GM19395 (cell line): ENCODE measurements at regions not wholly inside any gene's neighbourhood (a gene's known extent, or its start where the extent isn't known, plus 50 kb on each side); places are given as distances from the start of the nearest gene placed in this dataset.

ENCODE experiments used
- ATAC-seq: cut with Tn5 transposase; IDR thresholded peaks from one replicate; pipeline ENCODE4 v1.9.1; 2021; ENCODE audit warnings: mild to moderate bottlenecking, moderate library complexity; ENCODE audit not compliant: unreplicated experiment

DNA sequence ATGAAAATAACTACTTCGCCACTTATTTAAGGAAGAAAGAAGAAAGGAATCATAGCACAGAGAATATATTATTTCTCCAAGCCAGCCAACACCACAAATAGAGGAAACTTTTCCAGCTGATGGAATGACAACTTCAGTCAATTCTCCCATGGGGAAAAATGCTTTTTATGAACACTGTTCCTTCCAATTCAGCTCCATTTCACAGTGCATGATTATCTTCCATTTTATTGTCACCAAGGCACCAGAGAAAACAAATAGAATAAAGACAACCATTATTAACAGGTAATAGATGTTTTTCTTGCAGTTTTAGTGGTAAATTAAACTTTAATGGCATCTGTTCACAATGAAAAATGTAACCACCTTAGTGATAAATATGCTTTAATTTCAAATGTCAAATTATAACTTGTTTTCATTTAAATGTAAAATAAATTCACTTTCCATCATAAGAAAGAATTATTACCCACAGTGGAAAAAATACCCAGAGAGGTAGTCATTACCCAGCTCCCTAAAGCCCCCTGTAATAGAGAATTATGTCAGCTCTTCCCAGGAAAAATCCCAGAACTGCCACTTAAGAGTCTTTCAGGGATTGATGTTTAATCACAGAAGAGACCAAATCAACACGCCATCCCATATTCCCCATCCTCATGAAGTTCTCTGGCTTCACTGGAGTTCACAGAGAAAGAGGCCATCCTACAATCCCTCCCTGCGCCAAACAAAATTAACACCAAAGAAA lies 828.3 kb upstream of the TMEM132C start:
- no peak for ATAC-seq

DNA sequence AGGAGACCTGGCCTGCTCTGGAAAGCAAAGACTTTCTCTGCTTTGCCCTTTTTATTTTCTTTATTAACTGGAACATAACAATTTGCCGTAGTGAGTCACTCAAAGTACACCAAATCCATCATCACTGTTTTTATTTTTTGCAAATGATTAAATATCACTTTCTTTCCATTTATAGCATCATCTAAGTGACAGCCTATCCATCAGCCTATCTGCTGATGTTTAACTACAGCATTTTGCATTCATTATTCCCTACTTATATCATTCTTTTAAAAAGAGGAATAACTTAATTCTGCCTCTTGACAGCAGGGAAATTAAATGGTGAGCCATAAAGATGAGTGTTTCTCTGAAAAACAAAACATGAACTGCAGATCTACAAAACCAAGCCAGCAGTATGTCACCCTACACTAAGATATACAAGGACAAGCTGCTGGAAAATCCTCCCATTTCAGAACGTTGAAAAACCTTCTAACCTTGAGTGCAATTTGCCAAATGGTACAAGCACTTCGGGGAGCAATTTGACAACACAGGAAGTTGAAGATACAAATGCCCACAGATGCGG lies 821.3 kb upstream of the TMEM132C start:
- ATAC-seq = no peak

DNA sequence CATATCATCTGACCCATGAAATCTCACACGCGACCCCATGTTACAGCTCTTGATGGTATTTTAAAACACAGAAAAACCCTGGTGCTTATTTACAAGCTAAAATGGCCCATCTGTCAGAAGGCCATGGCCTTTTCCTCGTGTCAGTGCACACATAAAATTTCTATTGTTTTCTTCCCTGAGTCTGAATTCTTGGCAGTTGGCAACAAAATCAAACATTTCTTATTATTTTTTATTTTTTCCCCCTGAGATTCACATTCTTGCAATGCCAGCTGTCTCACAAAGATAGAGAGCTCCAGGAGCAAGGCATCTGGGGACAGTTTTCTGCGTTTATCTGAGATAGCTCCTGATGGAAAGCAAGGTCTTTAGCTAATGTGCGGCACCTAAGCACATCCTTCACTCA lies 818.1 kb upstream of the TMEM132C start:
- no peak for ATAC-seq

DNA sequence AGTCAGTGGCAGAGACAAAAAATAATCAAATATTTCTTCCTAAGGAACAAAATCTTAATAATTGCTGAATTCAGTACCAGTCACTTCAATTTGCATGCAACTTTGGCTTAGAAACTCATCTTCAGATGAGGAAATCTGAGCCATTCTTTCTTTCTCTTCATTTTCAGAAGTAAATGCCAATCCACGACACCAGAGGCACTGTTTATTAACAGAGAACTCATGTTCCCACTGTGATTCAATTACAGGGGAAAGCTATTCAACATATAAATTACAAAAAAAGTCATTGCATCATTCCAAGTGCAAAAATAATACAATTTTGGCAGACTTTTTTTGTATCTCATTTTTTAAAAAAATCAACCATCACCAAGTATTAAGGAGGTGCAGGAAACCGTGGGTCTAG lies 816.1 kb upstream of the TMEM132C start:
- ATAC-seq = no peak

DNA sequence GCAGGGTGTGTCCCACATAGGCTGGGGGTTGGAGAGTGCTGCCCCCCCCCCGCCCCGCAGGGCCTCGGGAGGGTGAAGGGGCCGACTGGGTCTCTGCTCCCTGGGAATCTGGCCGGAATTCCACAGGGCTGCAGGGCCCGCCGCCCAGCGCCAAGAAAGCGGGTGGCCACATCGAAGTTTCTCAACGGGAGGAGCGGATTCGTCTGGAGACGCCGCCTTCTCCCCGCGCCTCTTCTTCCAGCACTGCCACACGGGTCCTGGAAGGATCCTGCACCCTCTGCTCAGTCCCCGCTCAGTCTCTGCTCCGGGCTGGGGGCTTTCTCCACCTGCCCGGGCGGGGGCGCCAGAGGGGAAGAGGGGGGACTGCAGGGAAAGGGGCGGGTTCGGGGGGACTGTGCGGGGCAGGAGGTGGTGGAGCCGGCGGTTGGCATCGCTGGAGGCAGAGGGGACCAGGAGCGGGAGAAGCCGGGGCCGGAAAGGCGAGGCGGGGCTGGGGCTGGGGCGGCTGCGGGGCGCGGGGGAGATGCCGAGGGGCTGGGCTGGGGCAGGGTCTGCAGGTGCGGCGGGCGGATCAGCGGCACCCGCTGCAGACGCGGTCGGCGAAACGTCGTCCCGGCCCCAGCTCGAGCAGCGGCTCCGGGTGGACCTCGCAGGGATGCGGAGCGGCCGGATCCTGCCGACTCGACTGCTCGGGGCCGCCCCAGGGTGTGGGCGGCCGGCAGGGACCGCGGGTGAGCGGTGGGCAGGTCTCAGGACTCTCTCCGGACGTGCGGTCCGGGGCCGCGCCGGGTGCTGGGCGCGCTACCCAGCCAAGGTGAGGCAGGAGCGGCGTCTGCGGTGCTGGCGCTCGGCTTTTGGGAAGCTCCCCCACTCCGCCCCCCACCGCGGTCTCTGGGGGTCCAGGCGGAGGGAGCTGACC lies 811.4 kb upstream of the TMEM132C start:
- no peak for ATAC-seq

DNA sequence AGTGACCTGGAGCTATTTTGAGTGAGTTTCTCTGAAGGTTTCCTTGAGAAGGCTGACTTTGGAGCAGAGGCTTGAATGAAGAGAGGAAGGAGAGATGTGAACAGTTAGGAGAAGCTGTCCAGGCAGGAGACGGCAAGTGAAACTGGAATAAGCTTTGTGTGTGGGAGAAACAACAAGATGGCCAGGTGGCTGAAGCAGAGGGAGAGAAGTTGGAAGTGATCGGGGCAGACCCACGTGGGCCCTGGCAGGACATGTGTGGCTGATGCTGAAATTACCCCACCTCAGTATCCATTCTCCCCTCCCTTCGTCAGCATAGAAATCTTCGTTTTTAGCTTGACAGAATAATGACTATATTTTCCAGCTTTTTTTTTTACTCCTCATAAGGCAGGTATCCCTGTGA lies 809.2 kb upstream of the TMEM132C start:
- ATAC-seq = no peak

DNA sequence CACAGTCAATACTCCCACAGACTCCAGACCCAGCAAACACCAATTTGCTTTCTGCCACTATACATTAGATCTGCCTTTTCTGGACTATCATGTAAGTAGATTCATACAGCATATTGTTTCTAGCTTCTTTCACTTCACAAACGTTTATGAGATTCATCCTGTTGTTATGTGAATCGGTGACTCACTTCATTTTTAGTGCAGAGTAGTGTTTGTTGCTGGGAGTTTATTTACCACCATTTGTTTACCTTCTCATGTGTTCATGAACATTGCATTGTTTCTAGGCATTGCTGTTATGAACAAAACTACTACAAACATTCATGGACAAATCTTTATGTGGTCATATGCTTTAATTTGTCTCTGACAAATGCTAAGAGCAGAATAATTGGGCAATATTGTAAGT lies 807.8 kb upstream of the TMEM132C start:
- ATAC-seq = no peak

DNA sequence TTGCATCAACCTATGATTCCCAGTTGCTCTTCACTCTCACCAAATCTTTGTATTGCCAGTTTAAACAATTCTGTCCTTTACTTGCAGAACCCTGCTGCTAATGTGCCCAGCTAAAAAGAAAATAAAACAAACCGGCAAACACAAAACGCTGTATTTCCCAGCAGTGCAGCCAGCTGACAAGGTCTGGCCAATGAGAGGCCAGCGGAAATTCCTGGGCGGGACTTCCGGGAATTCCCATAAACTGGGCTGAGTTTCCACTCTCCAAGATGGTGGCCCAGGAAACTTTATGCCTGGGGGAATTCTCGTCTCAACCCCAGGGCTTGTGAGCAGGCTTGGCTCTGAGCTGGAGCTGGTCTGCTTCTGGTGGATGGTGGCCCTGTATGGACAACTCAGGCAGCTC lies 807.3 kb upstream of the TMEM132C start:
- ATAC-seq = no peak

DNA sequence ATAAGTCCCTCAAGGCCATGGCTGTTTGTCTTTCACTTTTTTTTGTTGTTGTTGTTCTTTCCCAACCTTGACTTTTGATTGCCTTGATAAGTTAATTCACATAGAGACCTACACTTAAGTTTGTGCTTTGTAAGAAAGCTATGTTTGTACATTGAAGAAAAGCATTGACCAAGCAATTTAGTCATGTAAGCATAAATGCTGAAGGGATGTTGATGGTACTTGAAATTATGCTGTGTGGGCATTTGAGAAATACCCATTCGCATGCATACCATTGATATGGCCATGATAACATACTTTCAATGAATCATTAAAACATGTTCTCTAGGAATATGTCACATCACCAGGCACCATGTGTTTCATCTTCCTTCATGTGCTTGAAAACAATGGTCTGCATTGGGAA lies 803.7 kb upstream of the TMEM132C start:
- no peak for ATAC-seq

DNA sequence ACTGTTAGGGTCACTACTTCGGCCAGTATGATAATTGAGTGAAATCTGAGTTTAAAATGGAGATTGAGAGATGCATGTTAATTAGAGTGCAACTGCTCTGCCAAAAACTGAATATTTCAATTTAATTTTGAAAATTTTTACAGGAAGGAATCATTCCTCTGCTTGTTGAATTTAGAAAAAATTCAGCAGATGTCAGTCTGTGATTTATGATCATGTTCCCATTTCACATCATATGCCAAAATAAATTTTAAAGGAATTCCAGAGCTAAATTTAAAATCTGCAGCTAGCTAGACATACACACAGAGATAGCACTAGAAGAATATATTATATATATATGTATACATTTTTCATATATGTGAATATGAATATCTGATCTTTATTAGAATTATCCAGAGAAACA lies 797.6 kb upstream of the TMEM132C start:
- ATAC-seq = no peak

DNA sequence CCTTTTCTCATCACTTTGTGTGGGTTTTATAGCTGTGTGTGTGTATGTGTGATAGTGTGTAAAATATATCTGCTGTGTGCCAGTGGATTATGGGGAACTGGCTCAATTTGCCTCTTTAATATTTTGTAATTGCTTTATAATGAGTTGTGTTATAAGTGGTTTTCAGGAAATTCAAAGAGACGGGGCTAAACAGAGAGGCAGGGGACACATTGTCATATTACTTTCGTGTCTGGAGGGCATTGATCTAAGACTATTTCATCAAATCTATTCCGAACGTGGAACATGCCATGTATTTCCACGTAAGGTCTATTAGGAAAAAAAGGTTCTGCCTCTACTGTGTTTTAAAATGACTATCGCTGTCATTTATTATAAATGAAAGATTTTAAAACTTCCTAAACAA lies 793.2 kb upstream of the TMEM132C start:
- ATAC-seq = no peak

DNA sequence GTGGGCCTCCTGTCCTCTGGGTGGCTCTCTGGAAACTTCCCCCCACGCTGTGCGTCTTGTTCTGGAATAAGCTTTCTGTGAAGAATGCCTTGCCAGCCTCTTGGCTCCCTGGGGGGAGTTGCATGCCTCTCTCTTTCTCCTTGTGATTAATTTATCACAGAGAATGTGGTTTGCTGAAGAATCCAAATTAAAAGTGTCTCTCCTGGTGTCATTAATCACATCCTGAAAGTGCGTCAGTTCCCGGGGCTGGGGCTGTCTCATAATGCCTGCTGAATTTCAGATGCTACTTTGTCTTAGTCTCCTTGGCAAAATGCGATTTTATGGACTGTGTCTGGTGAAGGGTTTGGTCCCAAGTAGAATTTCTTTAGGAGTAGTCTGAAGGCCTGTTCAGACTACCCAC lies 787.7 kb upstream of the TMEM132C start:
- ATAC-seq = no peak

DNA sequence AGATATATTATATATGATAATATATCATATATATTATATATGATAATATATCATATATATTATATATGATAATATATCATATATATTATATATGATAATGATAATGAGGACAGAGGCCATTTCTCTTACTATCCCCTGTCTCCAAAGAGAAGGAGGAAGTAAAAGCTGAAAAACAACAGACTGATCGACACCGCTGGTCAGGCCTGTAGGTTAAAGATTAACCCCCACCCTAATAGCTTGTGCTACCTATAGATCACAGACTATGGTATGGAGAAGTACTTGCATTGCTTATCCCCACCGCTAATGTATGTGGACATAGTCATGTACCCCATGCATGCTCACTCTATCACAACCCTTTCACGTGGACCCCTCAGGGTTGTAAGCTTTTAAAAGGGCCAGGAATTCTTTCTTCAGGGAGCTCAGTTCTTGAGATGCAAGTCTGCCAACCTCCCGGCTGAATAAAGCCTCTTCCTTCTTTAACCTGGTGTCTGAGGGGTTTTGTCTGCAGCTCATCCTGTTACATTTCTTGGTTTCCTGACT lies 786.1 kb upstream of the TMEM132C start:
- ATAC-seq = no peak

DNA sequence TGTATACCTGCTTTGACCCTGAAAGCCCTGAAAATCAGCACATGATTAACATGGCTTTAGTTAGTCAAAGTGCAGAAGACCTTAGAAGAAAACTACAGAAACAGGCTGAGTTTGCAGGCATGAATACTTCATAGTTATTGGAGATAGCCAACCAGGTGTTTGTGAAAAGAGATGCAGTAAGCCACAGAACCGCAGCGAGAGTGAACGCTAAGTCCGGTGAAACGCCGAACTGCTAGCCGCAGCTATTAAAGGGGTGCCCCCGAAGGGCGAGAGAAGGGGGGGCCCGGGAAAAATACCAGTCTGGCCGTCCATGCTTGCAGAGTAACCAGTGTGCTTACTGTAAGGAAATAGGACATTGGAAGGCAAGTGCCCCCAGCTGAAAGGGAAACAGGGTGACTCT lies 784.0 kb upstream of the TMEM132C start:
- no peak for ATAC-seq

DNA sequence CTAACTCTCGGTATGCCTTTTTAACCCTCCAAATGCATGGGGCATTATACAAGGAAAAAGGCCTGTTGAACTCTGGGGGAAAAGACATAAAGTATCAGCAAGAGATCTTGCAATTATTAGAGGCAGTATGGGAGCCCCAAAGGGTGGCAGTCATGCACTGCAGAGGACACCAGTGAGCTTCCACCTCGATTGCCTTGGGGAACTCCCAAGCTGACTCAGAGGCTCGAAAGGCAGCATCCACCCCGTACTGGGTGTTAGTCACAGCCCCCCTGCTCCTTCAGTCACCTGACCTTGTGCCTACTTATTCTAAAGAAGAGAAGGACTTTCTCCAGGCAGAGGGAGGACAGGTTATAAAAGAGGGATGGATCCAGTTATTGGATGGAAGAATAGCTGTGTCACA lies 781.4 kb upstream of the TMEM132C start:
- ATAC-seq = no peak

DNA sequence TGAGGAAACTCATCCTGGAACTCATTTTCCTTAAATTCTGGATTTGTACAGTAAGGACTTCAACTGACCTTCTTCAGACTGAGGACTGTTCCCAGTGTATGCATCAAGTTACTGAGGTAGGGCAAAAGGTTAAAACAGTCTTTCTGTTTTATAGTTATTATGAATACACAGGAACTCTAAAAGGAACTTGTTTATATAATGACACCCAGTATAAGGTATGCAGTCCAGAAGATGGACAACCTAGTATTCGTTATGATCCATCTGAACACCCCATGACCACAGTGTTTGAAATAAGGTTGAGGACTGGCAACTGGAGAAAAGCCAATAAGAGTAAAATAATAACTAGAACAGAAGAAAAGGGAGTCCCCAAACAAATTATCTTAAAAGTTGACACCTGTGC lies 779.9 kb upstream of the TMEM132C start:
- ATAC-seq = no peak

DNA sequence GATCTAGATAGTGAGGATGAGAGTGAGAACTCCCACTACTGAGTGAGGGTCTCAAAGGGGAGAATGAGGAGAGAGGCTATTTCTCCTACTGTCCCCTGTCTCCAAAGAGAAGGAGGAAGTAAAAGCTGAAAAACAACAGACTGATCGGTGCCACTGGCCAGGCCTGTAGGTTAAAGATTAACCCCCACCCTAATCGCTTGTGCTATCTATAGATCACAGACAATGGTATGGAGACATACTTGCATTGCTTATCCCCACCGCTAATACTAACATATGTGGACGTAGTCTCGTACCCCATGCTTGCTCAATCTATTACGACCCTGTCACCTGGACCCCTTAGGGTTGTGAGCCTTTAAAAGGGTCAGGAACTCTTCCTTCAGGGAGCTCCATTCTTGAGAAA lies 777.9 kb upstream of the TMEM132C start:
- ATAC-seq = no peak

DNA sequence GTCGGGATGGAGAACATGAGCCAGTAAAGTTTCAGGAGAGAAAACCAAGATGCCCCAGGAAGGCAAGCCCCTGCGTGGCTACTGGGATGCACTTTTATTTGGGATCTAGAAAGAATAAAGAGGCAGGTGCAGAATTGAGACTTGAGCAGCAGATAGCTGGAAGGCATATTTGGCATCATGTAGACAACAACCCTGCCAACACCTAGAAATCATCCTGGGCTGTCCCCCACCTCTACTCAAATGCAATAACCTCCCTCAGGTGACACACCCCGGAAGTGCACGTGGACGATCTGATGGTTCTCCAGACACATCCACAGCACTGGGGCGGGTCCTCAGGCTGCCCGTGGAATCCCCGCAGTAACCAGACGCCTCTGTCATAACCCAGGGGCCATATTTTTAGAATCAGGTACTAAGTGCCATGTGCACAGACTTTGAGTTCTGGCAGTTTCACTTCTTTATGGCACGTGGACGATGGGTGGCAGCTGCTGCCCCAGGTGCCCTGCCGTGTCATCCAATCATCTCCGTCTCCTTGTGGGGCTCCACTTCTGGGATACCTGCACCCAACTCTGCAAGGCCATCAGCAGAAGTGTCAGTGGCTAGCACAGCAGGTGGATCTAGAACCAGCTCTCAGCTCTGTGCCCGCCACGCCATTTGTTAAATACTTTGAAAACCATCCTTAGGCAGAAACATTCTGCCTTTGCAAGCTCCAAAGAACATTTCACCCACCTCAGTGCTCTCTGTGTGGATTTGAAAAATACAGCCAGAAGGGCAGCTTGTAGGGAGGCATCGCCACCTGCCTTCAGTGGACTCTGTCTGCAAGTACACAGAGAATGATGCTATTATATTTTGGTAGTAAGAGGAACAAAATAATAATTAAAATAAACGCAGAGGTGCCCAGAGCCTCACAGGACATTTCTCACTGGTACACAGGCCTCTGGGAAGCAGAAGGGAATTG lies 771.7 kb upstream of the TMEM132C start:
- ATAC-seq = no peak

DNA sequence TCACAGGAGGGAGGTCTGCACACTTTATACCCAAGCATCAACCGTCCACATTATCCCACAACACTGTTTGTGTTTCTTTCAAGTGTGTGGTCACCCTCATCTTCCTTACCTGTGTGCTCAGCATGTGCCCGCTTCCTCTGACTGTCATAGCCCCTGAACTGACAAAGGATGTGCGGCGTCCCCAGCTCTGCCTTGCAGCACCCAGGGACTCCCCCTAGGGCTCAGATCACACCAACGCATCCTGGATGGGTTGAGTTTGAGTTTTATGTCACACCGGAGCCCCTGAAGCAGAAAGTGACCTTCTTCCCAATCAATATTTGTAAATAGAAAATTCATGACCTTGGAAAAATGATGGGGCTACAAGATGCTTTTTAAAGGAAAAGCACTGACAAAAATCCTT lies 770.7 kb upstream of the TMEM132C start:
- ATAC-seq = no peak

DNA sequence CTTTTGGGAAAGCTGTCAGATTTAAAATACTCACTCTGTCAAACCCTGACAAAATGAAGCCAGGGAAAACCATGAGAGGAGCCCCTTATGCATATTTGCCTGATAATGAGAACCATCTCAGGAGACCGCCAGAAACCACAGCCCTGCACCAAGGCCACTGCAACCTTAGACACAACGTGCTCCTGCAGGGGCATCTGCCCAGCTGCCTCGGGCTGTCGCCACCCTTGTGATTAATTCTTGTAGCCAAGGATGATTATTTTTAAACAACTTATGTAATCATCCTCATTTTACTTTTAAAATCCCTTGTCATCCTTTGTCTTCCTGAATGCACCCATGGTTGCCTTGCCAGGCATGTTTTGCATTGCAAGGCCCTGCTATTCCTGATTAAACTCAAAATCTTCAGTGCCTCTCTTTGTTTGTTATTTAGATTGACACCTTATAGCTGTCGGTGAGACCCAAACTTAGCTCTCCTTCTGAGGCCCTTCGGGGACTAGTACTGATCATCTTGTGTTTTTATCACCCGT lies 766.4 kb upstream of the TMEM132C start:
- ATAC-seq = no peak
